B cell (primary cell): ENCODE measurements at regions not wholly inside any gene's neighbourhood (a gene's known extent, or its start where the extent isn't known, plus 50 kb on each side); places are given as distances from the start of the nearest gene placed in this dataset.

Source experiments
- CTCF ChIP-seq: fragments of 200-600 bp; IDR thresholded peaks from one replicate; pipeline ENCODE4 v1.8.0; 2022; ENCODE audit warnings: antibody characterized with exemption, mild to moderate bottlenecking
- EZH2 ChIP-seq: IDR thresholded peaks from 2 replicates; pipeline ENCODE4 v1.6.1; 2012; ENCODE audit warnings: borderline replicate concordance, low read depth, mild to moderate bottlenecking, moderate library complexity, low read length; ENCODE audit not compliant: insufficient read depth, poor library complexity, severe bottlenecking

GRCh38 chr10:129063877-129064276, 403.2 kb upstream of the MGMT start:
- TF ChIP-seq CTCF (no peak), EZH2 (no peak)
